ENCODE measurements at regions not wholly inside any gene's neighbourhood (a gene's known extent, or its start where the extent isn't known, plus 50 kb on each side); places are given as distances from the start of the nearest gene placed in this dataset.

- dilution Hi-C loops (cut with MboI; ENCODE audit: extremely low pct_ligation_motif_present, low sequenced_read_pairs) (no loop called here), intact Hi-C loops (cut with micrococcal nuclease) (no loop called here)
- Histone ChIP-seq H3K9me3 (replicated peaks; ENCODE audit: control insufficient read depth, insufficient read depth, low read length) (no peaks in the 10 kb centered on the region), H3K79me2 (ENCODE audit: control insufficient read depth, insufficient read depth, low read length) (no peaks in the 10 kb centered on the region), H3K27ac (ENCODE audit: insufficient read depth, low read depth, low read length) (no peak overlapping the region), H3K27me3 (ENCODE audit: control insufficient read depth in 2 of 2, insufficient read depth in 2 of 2, low read length in 2 of 2) (no peaks in the 10 kb centered on the region), H3K4me1 (ENCODE audit: control insufficient read depth, extremely low read depth, insufficient read depth, low read length) (no peaks in the 10 kb centered on the region), H2AFZ (ENCODE audit: low read depth, low read length) (no peak overlapping the region), H3K9ac (replicated peaks; ENCODE audit: extremely low read depth, insufficient read depth, low read length) (no peak overlapping the region), H3K4me3 (replicated peaks in 1 of 3; ENCODE audit: insufficient read depth in 1 of 3, low read depth in 1 of 3, low read length in 3 of 3) (no peak overlapping the region), H3K4me2 (ENCODE audit: insufficient read depth, low read length) (no peak overlapping the region), H4K20me1 (replicated peaks; ENCODE audit: control insufficient read depth, extremely low read depth, insufficient read depth, low read length) (no peaks in the 10 kb centered on the region), H3K36me3 (ENCODE audit: control insufficient read depth in 2 of 2, extremely low read depth in 1 of 2, insufficient read depth in 2 of 2, low read length in 2 of 2) (no peaks in the 10 kb centered on the region), H3K9me1 (replicated peaks; ENCODE audit: control insufficient read depth, extremely low read depth, insufficient read depth, low read length) (no peaks in the 10 kb centered on the region)
- ChIA-PET CTCF (interaction anchor here (1.1 to 1.7 kb wide), 2 partner anchors 14 to 44 kb away, joined by 3 to 4 read pairs; no protein-coding TSS in a partner anchor), POLR2A (no interaction called here)
- TF ChIP-seq EZH2 (IDR thresholded peaks at IDR 0.05; ENCODE audit: borderline replicate concordance, low read depth, low read length, severe bottlenecking), result no peak
- TF ChIP-seq POLR2AphosphoS5 (IDR thresholded peaks at IDR 0.05; ENCODE audit: insufficient read depth, low read depth, low read length), result no peak
- no peak for TF ChIP-seq POLR2A (IDR thresholded peaks at IDR 0.05; ENCODE audit: low read depth, low read length)
- no peak for TF ChIP-seq MAX (IDR thresholded peaks at IDR 0.05; ENCODE audit: insufficient read depth, insufficient read length)
- no peak for TF ChIP-seq CTCF (IDR thresholded peaks at IDR 0.05; ENCODE audit: extremely low read depth in 1 of 2, insufficient read depth in 1 of 2, low read depth in 1 of 2, low read length in 2 of 2)
- TF ChIP-seq JUN (IDR thresholded peaks at IDR 0.05; ENCODE audit: borderline replicate concordance, insufficient read depth, insufficient read length, low read depth), result no peak
- TF ChIP-seq MYC (IDR thresholded peaks at IDR 0.05; ENCODE audit: low read depth, low read length), result no peak
- no peak for TF ChIP-seq GATA2 (IDR thresholded peaks at IDR 0.05; ENCODE audit: insufficient read depth, insufficient read length, low read depth, low read length)
- no peak for TF ChIP-seq FOS (IDR thresholded peaks at IDR 0.05; ENCODE audit: borderline replicate concordance, insufficient read depth, low read length)
- BruUV-seq (replicated peaks), result no TSS peak
- FAIRE-seq (no peak), DNase-seq (ENCODE audit: low read depth, low spot score) (no peak)
These were observed 480.8 kb downstream of the PSAT1 start for GRCh38 chr9:78777747-78778146.
